Lower leg skin (tissue), 3 donors: ENCODE measurements at regions not wholly inside any gene's neighbourhood (a gene's known extent, or its start where the extent isn't known, plus 50 kb on each side); places are given as distances from the start of the nearest gene placed in this dataset.

Experiments used
- CTCF ChIP-seq, 3 donors: fragments of 450-650 bp; IDR thresholded peaks; one replicate each; pipeline ENCODE4 v1.5.1; 2016; ENCODE audit warnings: antibody characterized with exemption in 3 of 3, mild to moderate bottlenecking in 3 of 3, moderate library complexity in 2 of 3
- POLR2A ChIP-seq, 2 donors: fragments of 450-650 bp; IDR thresholded peaks; one replicate each; pipeline ENCODE4 v1.6.1; 2016 to 2017; ENCODE audit warnings: antibody characterized with exemption in 2 of 2, mild to moderate bottlenecking in 1 of 2, moderate library complexity in 1 of 2

- TF ChIP-seq CTCF (IDR thresholded peaks at IDR 0.05) (no peak), POLR2A (IDR thresholded peaks at IDR 0.05) (no peak)
Observed at GRCh38 chr13:34347784-34348573, 530.0 kb downstream of the RFC3 start.
